K562 (cell line): ENCODE measurements at regions not wholly inside any gene's neighbourhood (a gene's known extent, or its start where the extent isn't known, plus 50 kb on each side); places are given as distances from the start of the nearest gene placed in this dataset.

Source experiments
- PPARD ChIP-seq: fragments of 250-450 bp; sonication (Bioruptor Pico); IDR thresholded peaks from 2 replicates; pipeline ENCODE4 v1.8.0; 2022; ENCODE audit warnings: inconsistent platforms, mild to moderate bottlenecking, moderate library complexity
- RCOR1 ChIP-seq, 2 experiments: IDR thresholded peaks; 2 replicates each; pipeline ENCODE4 v1.6.1; 2012; ENCODE audit warnings: low read depth in 2 of 2, low read length in 2 of 2, borderline replicate concordance in 1 of 2, improper control_type of control experiment in 1 of 2
- RFX5 ChIP-seq: IDR thresholded peaks from 2 replicates; pipeline ENCODE4 v1.6.1; 2011; ENCODE audit warnings: low read depth, mild to moderate bottlenecking, improper control_type of control experiment, low read length
- TF ChIP-seq, protein P1 (sequence below): sonication (generic); formaldehyde crosslinking; IDR thresholded peaks from 2 replicates; pipeline ENCODE4 v1.8.1; 2023; ENCODE audit warnings: mild to moderate bottlenecking, missing genetic modification reagents
- TF ChIP-seq, protein P2 (sequence below), 3 experiments: IDR thresholded peaks in 2 of 3; conservative IDR thresholded peaks in 1 of 3; 2 replicates each; pipeline ENCODE4 v1.5.1; 2011 to 2012; ENCODE audit warnings: low read length in 3 of 3, mild to moderate bottlenecking in 3 of 3, control low read depth in 2 of 3, improper control_type of control experiment in 1 of 3, inconsistent platforms in 1 of 3, low read depth in 1 of 3, mixed read lengths in 1 of 3, moderate library complexity in 1 of 3; ENCODE audit not compliant: insufficient read depth in 2 of 3

DNA sequence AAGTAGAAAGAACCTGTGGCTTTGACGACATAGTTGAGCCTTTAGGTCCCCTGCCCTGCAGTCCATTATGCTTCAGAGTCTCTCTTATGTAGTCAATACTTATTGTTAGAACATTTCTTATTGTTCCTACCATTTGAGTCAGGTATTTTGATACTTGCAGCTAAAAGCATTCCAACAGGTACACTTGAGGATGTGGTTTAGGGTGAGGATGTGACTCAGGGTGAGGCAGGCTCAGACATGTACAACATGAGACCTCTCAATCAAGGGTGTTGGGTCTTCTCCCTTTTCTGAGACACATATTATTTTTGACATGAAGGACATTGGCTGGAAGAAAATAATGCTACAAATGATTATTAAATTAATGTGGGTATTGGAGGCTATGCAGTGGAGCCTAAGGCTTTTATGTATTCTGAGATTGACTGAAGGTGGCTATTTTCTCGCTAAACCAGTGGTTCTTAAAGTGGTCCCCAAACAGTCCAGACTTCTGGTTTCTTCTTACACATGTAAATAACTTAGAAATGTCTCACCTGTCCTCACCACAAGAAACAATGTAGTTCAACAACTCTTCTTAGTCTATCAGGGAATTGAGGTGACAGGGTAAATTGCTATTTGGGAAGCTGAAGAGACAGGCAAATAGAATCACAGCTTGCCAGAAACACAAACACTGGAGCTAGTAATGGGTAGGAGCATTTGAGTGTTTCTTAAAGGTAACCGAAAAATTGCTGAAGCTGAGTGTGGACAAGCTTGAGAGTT is 135.5 kb upstream of the ZPLD1 start:
- TF ChIP-seq RCOR1 (IDR thresholded peaks at IDR 0.05; ENCODE audit: borderline replicate concordance in 1 of 2, low read depth in 2 of 2, low read length in 2 of 2) (no peak), RFX5 (no peak), PPARD (no peak)
- TF ChIP-seq, protein P1, sequence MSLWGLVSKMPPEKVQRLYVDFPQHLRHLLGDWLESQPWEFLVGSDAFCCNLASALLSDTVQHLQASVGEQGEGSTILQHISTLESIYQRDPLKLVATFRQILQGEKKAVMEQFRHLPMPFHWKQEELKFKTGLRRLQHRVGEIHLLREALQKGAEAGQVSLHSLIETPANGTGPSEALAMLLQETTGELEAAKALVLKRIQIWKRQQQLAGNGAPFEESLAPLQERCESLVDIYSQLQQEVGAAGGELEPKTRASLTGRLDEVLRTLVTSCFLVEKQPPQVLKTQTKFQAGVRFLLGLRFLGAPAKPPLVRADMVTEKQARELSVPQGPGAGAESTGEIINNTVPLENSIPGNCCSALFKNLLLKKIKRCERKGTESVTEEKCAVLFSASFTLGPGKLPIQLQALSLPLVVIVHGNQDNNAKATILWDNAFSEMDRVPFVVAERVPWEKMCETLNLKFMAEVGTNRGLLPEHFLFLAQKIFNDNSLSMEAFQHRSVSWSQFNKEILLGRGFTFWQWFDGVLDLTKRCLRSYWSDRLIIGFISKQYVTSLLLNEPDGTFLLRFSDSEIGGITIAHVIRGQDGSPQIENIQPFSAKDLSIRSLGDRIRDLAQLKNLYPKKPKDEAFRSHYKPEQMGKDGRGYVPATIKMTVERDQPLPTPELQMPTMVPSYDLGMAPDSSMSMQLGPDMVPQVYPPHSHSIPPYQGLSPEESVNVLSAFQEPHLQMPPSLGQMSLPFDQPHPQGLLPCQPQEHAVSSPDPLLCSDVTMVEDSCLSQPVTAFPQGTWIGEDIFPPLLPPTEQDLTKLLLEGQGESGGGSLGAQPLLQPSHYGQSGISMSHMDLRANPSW (CRISPR knock-in tag), result no peak
- TF ChIP-seq, protein P2, sequence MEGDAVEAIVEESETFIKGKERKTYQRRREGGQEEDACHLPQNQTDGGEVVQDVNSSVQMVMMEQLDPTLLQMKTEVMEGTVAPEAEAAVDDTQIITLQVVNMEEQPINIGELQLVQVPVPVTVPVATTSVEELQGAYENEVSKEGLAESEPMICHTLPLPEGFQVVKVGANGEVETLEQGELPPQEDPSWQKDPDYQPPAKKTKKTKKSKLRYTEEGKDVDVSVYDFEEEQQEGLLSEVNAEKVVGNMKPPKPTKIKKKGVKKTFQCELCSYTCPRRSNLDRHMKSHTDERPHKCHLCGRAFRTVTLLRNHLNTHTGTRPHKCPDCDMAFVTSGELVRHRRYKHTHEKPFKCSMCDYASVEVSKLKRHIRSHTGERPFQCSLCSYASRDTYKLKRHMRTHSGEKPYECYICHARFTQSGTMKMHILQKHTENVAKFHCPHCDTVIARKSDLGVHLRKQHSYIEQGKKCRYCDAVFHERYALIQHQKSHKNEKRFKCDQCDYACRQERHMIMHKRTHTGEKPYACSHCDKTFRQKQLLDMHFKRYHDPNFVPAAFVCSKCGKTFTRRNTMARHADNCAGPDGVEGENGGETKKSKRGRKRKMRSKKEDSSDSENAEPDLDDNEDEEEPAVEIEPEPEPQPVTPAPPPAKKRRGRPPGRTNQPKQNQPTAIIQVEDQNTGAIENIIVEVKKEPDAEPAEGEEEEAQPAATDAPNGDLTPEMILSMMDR (IDR thresholded peaks at IDR 0.05 in 2 of 3, conservative IDR thresholded peaks at IDR 0.05 in 1 of 3; ENCODE audit: insufficient read depth in 2 of 3, low read depth in 1 of 3, low read length in 3 of 3), result no peak
